ENCODE measurements at regions not wholly inside any gene's neighbourhood (a gene's known extent, or its start where the extent isn't known, plus 50 kb on each side); places are given as distances from the start of the nearest gene placed in this dataset.

DNA sequence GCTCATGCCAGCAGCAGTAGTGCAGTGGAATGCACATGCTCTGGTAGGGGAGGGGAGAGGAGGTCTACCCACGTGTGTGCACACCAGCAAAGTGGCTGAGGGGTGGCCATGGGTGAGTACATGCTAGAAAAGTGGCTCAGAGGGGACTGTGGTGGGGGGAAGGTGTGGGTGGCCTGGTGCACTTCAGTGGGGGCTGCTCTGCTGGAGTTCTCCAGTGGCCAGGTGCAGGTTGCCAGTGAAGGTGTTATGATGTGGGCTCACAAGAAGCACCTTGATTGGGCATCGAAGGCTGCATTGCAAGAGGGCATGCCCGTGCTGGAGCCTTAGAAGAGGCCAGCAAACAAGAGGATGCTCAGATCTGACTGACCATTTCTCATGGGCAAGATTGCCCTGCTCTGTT, 613.6 kb upstream of the PHF14 start:
- Histone ChIP-seq H3K27ac (ENCODE audit: low read depth, low read length) (no peak overlapping the region), H3K9me3 (ENCODE audit: control insufficient read depth in 1 of 2, insufficient read depth in 1 of 2, low read depth in 1 of 2, low read length in 2 of 2) (peaks cover 0 to 8% of the 10 kb centered on the region in 2 experiments; a peak in 1 of 4 replicates), H3K9me2 (ENCODE audit: insufficient read depth) (no peaks in the 10 kb centered on the region), H2AFZ (ENCODE audit: low read depth, low read length, poor library complexity, severe bottlenecking) (no peak overlapping the region), H3K9ac (ENCODE audit: low read length) (no peak overlapping the region), H4K20me1 (ENCODE audit: insufficient read depth) (no peaks in the 10 kb centered on the region), H3K27me3 (ENCODE audit: insufficient read depth, low read length) (no peaks in the 10 kb centered on the region), H3K36me3 (ENCODE audit: control insufficient read depth in 1 of 2, insufficient read depth in 2 of 2, low read length in 2 of 2) (no peaks in the 10 kb centered on the region), H3K4me3 (replicated peaks in 1 of 2; ENCODE audit: low read depth in 1 of 2, low read length in 2 of 2) (no peak overlapping the region), H3K4me2 (ENCODE audit: low read length) (no peak overlapping the region), H3K79me2 (ENCODE audit: insufficient read depth, low read length) (no peaks in the 10 kb centered on the region), H3K4me1 (ENCODE audit: control insufficient read depth in 1 of 2, insufficient read depth in 2 of 2, low read length in 2 of 2) (no peaks in the 10 kb centered on the region)
- ChIA-PET RAD21 (ENCODE audit: low non-redundant PET in 1 of 2, low total read pairs in 2 of 2, uncharacterized antibody in 2 of 2, unreplicated experiment in 2 of 2) (no interaction called here), CTCF (no interaction called here), POLR2A (no interaction called here)
- BruUV-seq (replicated peaks): no TSS peak
- DNase-seq (ENCODE audit: low read depth, low spot score) (no peak), ATAC-seq (no peak)
- no peak for TF ChIP-seq YY1 (IDR thresholded peaks at IDR 0.05; ENCODE audit: extremely low read depth, insufficient replicate concordance, low read depth, low read length)
- TF ChIP-seq EZH2phosphoT487 (IDR thresholded peaks at IDR 0.05; ENCODE audit: borderline replicate concordance): no peak
- intact Hi-C loops (cut with micrococcal nuclease): no loop called here

DNA sequence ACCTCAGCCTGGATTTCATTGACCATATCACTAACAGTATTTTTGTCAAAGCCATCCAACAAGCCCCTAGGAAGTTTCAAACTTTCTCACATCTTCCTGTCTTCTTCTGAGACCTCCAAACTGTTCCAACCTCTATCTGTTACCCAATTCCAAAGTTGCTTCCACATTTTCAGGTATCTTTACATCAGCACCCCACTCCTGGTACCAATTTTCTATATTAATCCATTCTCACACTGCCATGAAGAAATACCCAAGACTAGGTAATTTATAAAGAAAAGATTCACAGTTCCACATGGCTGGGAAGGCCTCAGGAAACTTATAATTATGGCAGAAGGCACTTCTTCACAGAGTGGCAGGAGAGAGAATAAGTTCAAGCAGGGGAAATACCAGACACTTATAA, 571.9 kb upstream of the PHF14 start:
- Histone ChIP-seq H3K79me2 (ENCODE audit: insufficient read depth, low read length) (no peaks in the 10 kb centered on the region), H3K9me3 (ENCODE audit: control insufficient read depth in 1 of 2, insufficient read depth in 1 of 2, low read depth in 1 of 2, low read length in 2 of 2) (peaks cover 0 to 4% of the 10 kb centered on the region in 2 experiments; a peak in 2 of 4 replicates), H3K4me3 (replicated peaks in 1 of 2; ENCODE audit: low read depth in 1 of 2, low read length in 2 of 2) (no peak overlapping the region), H3K9me2 (ENCODE audit: insufficient read depth) (no peaks in the 10 kb centered on the region), H3K4me2 (ENCODE audit: low read length) (no peak overlapping the region), H2AFZ (ENCODE audit: low read depth, low read length, poor library complexity, severe bottlenecking) (no peak overlapping the region), H3K4me1 (ENCODE audit: control insufficient read depth in 1 of 2, insufficient read depth in 2 of 2, low read length in 2 of 2) (no peaks in the 10 kb centered on the region), H3K36me3 (ENCODE audit: control insufficient read depth in 1 of 2, insufficient read depth in 2 of 2, low read length in 2 of 2) (no peaks in the 10 kb centered on the region), H4K20me1 (ENCODE audit: insufficient read depth) (no peaks in the 10 kb centered on the region), H3K27me3 (ENCODE audit: insufficient read depth, low read length) (no peaks in the 10 kb centered on the region), H3K9ac (ENCODE audit: low read length) (no peak overlapping the region), H3K27ac (ENCODE audit: low read depth, low read length) (no peak overlapping the region)
- intact Hi-C loops (cut with micrococcal nuclease): no loop called here
- ATAC-seq (no peak), DNase-seq (ENCODE audit: low read depth, low spot score) (no peak)
- ChIA-PET RAD21 (ENCODE audit: low non-redundant PET in 1 of 2, low total read pairs in 2 of 2, uncharacterized antibody in 2 of 2, unreplicated experiment in 2 of 2) (no interaction called here), POLR2A (no interaction called here), CTCF (no interaction called here)
- no peak for TF ChIP-seq POLR2A (IDR thresholded peaks at IDR 0.05; ENCODE audit: borderline replicate concordance, extremely low read depth, insufficient read depth, insufficient read length)
- no peak for TF ChIP-seq EZH2phosphoT487 (IDR thresholded peaks at IDR 0.05; ENCODE audit: borderline replicate concordance)
- TF ChIP-seq, protein P1, sequence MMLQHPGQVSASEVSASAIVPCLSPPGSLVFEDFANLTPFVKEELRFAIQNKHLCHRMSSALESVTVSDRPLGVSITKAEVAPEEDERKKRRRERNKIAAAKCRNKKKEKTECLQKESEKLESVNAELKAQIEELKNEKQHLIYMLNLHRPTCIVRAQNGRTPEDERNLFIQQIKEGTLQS (IDR thresholded peaks at IDR 0.05): no peak
- TF ChIP-seq ZFX (IDR thresholded peaks at IDR 0.05): no peak
- no peak for TF ChIP-seq TCF7L2 (IDR thresholded peaks at IDR 0.05; ENCODE audit: borderline replicate concordance, extremely low read depth, insufficient read depth, insufficient read length)
- no peak for TF ChIP-seq SP1 (IDR thresholded peaks at IDR 0.05; ENCODE audit: low read depth)
- no peak for TF ChIP-seq EGR1 (IDR thresholded peaks at IDR 0.05; ENCODE audit: low read depth)
- TF ChIP-seq, protein P2, sequence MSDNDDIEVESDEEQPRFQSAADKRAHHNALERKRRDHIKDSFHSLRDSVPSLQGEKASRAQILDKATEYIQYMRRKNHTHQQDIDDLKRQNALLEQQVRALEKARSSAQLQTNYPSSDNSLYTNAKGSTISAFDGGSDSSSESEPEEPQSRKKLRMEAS (IDR thresholded peaks at IDR 0.05): no peak
- BruUV-seq (replicated peaks): no TSS peak
